ENCODE measurements at regions not wholly inside any gene's neighbourhood (a gene's known extent, or its start where the extent isn't known, plus 50 kb on each side); places are given as distances from the start of the nearest gene placed in this dataset.

GRCh38 chr13:73599232-73600128 lies 534.7 kb downstream of the KLF12 start:
- H3K27ac ChIP-seq (ENCODE audit: extremely low read depth, low read depth, low read length) = no peak overlapping the region
- H3K36me3 ChIP-seq (ENCODE audit: control insufficient read depth in 2 of 2, insufficient read depth in 1 of 2, low read length in 2 of 2) = no peaks in the 10 kb centered on the region
- POLR2A ChIA-PET = no interaction called here
- H3K9me3 ChIP-seq (ENCODE audit: control insufficient read depth, insufficient read depth, low read depth, low read length) = no peaks in the 10 kb centered on the region
- CTCF ChIA-PET = interaction anchor here (0.6 kb wide), 1 partner anchor 925 kb away, joined by 3 read pairs; no protein-coding TSS in a partner anchor
- no peaks in the 10 kb centered on the region for H3K4me1 ChIP-seq (ENCODE audit: control insufficient read depth, insufficient read depth, low read length)
- TF ChIP-seq ZNF621 (tag by site-specific recombination; IDR thresholded peaks at IDR 0.05) (no peak), ZNF677 (tag by site-specific recombination; IDR thresholded peaks at IDR 0.05) (no peak), ZNF596 (tag by site-specific recombination; IDR thresholded peaks at IDR 0.05) (no peak), ZFP37 (tag by site-specific recombination; IDR thresholded peaks at IDR 0.05) (no peak), ZNF777 (tag by site-specific recombination; IDR thresholded peaks at IDR 0.05; ENCODE audit: borderline replicate concordance) (no peak), SP2 (tag by site-specific recombination; IDR thresholded peaks at IDR 0.05) (no peak), ZNF747 (tag by site-specific recombination; IDR thresholded peaks at IDR 0.05) (no peak), ZNF132 (tag by site-specific recombination; IDR thresholded peaks at IDR 0.05; ENCODE audit: borderline replicate concordance) (no peak), GLI2 (tag by site-specific recombination; IDR thresholded peaks at IDR 0.05; ENCODE audit: borderline replicate concordance, low read depth) (no peak), KLF9 (tag by site-specific recombination; IDR thresholded peaks at IDR 0.05; ENCODE audit: low read depth) (no peak), PRDM2 (tag by site-specific recombination; IDR thresholded peaks at IDR 0.05; ENCODE audit: borderline replicate concordance) (no peak), SCRT1 (tag by site-specific recombination; IDR thresholded peaks at IDR 0.05; ENCODE audit: borderline replicate concordance) (no peak), ZSCAN16 (tag by site-specific recombination; IDR thresholded peaks at IDR 0.05) (no peak), HOXA7 (CRISPR knock-in tag; IDR thresholded peaks at IDR 0.05; ENCODE audit: borderline replicate concordance) (no peak), ZNF792 (tag by site-specific recombination; IDR thresholded peaks at IDR 0.05) (no peak), ZNF274 (IDR thresholded peaks at IDR 0.05; ENCODE audit: low read length) (no peak), ZNF274 (tag by site-specific recombination; IDR thresholded peaks at IDR 0.05; ENCODE audit: borderline replicate concordance) (no peak), INSM2 (tag by site-specific recombination; IDR thresholded peaks at IDR 0.05) (no peak), ZFP41 (tag by site-specific recombination; IDR thresholded peaks at IDR 0.05; ENCODE audit: borderline replicate concordance) (no peak)
- H3K4me3 ChIP-seq (ENCODE audit: low read depth, low read length) = no peak overlapping the region

Data from HEK293 (cell line).